ENCODE measurements at regions not wholly inside any gene's neighbourhood (a gene's known extent, or its start where the extent isn't known, plus 50 kb on each side); places are given as distances from the start of the nearest gene placed in this dataset.
A peak's percentile ranks its signal among the peaks of the same experiment; 100 is the strongest.

DNA sequence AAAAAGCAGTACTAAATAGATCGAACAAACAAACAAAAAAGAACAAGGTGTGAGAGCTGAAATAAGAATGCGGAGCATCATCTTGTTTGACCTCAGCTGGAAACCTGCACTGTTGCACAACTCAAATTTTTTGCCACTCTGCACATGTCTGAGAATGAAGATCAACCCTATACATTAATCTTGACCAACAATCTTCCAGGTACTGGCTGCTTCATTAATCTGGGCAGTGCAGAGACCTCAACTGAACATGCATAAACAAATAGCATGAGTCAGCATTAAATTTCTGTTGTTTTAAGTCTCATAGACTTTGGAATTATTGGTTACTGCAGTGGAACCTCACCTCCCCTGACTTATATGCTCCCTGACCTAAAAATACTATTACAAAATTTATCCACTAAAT is 114.6 kb upstream of the FTMT start:
- H3K79me2 ChIP-seq (ENCODE audit: control insufficient read depth, insufficient read depth, low read length), result no peaks in the 10 kb centered on the region
- H4K20me1 ChIP-seq (replicated peaks; ENCODE audit: control insufficient read depth, insufficient read depth, low read length), result no peaks in the 10 kb centered on the region
- ATAC-seq (peak; percentile 63), FAIRE-seq (no peak), DNase-seq (ENCODE audit: extremely low read depth in 1 of 4, low spot score in 3 of 4) (peak in 1 of 4 experiments; percentile 16)
- peak overlapping the region; percentile 33; the same call in 1 of the 2 replicates for H2AFZ ChIP-seq (ENCODE audit: low read depth, low read length)
- 13% methylated on average over 2 of the region's 2 CpGs for whole genome bisulfite sequencing (ENCODE audit: insufficient coverage, low coverage, missing lambda C conversion rate)
- no peaks in the 10 kb centered on the region for H3K9me1 ChIP-seq (ENCODE audit: control insufficient read depth, insufficient read depth, low read length)
- no peaks in the 10 kb centered on the region for H3K27me3 ChIP-seq (ENCODE audit: control insufficient read depth in 2 of 2, insufficient read depth in 2 of 2, low read length in 2 of 2)
- no TSS peak for BruUV-seq (replicated peaks)
- ChIA-PET POLR2A (no interaction called here), CTCF (ENCODE audit: low intra/inter-chr PET ratio) (no interaction called here)
- no peak overlapping the region for H3K9ac ChIP-seq (ENCODE audit: insufficient read depth in 1 of 2, low read depth in 2 of 2, low read length in 2 of 2)
- H3K4me3 ChIP-seq, result no peak overlapping the region
- in situ Hi-C loops (cut with MboI), result no loop called here
- intact Hi-C loops (cut with micrococcal nuclease), result no loop called here
- TF ChIP-seq MAFG (tag; conservative IDR thresholded peaks at IDR 0.05) (peak; percentile 96), TAL1 (IDR thresholded peaks at IDR 0.05) (peak; percentile 53), MAFK (IDR thresholded peaks at IDR 0.05; ENCODE audit: low read length) (peak; percentile 98), CEBPB (tag; IDR thresholded peaks at IDR 0.05) (peak; percentile 60), NFE2 (IDR thresholded peaks at IDR 0.05; ENCODE audit: low read depth) (peak; percentile 83), C11orf30 (IDR thresholded peaks at IDR 0.05; ENCODE audit: low read depth) (peak; percentile 95), ZNF316 (IDR thresholded peaks at IDR 0.05) (peak; percentile 98), SMARCA4 (IDR thresholded peaks at IDR 0.05) (0 out of 2 replicates have a peak, but pooled peaks have one; percentile 36), TRIM24 (IDR thresholded peaks at IDR 0.05) (0 out of 4 replicates have a peak, but pooled peaks of 1 of the 2 experiments have one; percentile 39), TEAD4 (IDR thresholded peaks at IDR 0.05; ENCODE audit: low read length) (peak; percentile 44; the same call in 1 of the 2 replicates), TEAD4 (CRISPR knock-in tag; IDR thresholded peaks at IDR 0.05; ENCODE audit: borderline replicate concordance) (no peak), BACH1 (tag; IDR thresholded peaks at IDR 0.05) (peak; percentile 45; the same call in 1 of the 2 replicates), SOX6 (IDR thresholded peaks at IDR 0.05) (0 out of 2 replicates have a peak, but pooled peaks have one; percentile 23), ARHGAP35 (IDR thresholded peaks at IDR 0.05; ENCODE audit: partially characterized antibody) (no peak), ARID1B (IDR thresholded peaks at IDR 0.05) (peak; percentile 63), NFE2L1 (tag; IDR thresholded peaks at IDR 0.05; ENCODE audit: borderline replicate concordance, low read depth) (peak; percentile 64; the same call in 1 of the 2 replicates), HDAC8 (tag; IDR thresholded peaks at IDR 0.05) (no peak), SRSF9 (IDR thresholded peaks at IDR 0.05; ENCODE audit: borderline replicate concordance, low read depth, low read length) (no peak), CBFA2T3 (IDR thresholded peaks at IDR 0.05) (peak; percentile 50), MAFF (IDR thresholded peaks at IDR 0.05; ENCODE audit: low read length) (peak; percentile 97), EP300 (IDR thresholded peaks at IDR 0.05; ENCODE audit: low read length) (peak; percentile 61; the same call in 1 of the 2 replicates), ZNF561 (CRISPR knock-in tag; conservative IDR thresholded peaks at IDR 0.05) (no peak)
- H3K4me1 ChIP-seq (replicated peaks in 1 of 2; ENCODE audit: control insufficient read depth in 2 of 2, insufficient read depth in 2 of 2, low read length in 2 of 2), result no peaks in the 10 kb centered on the region; a peak in 1 of 5 replicates
- 0 out of 3 replicates have a peak overlapping the region, but pooled peaks have one; percentile 8 for H3K27ac ChIP-seq (ENCODE audit: extremely low read depth, low read depth, low read length)
- no peak overlapping the region for H3K4me2 ChIP-seq (ENCODE audit: insufficient read depth, low read length)
- no peaks in the 10 kb centered on the region for H3K36me3 ChIP-seq (ENCODE audit: control insufficient read depth, insufficient read depth, low read length)
- H3K9me3 ChIP-seq (replicated peaks; ENCODE audit: control insufficient read depth, insufficient read depth, low read depth, low read length), result 0 out of 2 replicates have a peak, but pooled peaks cover 2% of the 10 kb centered on the region

Measured in K562 (cell line).